WERI-Rb-1 (cell line): ENCODE measurements at regions not wholly inside any gene's neighbourhood (a gene's known extent, or its start where the extent isn't known, plus 50 kb on each side); places are given as distances from the start of the nearest gene placed in this dataset.
"Not testable (repeated sequence)": the region's sequence is repeated elsewhere in the genome, so short reads cannot be mapped to it uniquely, and the experiment has no call there.

Experiments used
- DNase-seq: peaks from one replicate; pipeline ENCODE4 v3.0.0-alpha.2; 2020
- H3K27ac ChIP-seq: fragments of 250-450 bp; sonication (Bioruptor Pico); 2 replicates; pipeline ENCODE4 v1.5.1; 2020; ENCODE audit warnings: mild to moderate bottlenecking, moderate library complexity
- H3K27me3 ChIP-seq: fragments of 250-450 bp; sonication (Bioruptor Pico); 2 replicates; pipeline ENCODE4 v1.5.1; 2021; ENCODE audit warnings: mild to moderate bottlenecking, low read depth, moderate library complexity; ENCODE audit not compliant: insufficient read depth, severe bottlenecking
- H3K36me3 ChIP-seq: fragments of 250-450 bp; sonication (Bioruptor Pico); 2 replicates; pipeline ENCODE4 v1.5.1; 2020; ENCODE audit warnings: mild to moderate bottlenecking, moderate library complexity
- H3K4me3 ChIP-seq: 2 replicates; pipeline ENCODE4 v1.5.1; 2011; ENCODE audit warnings: low read depth, mild to moderate bottlenecking, control low read depth, low read length
- H3K9me3 ChIP-seq: fragments of 250-450 bp; sonication (Bioruptor Pico); 2 replicates; pipeline ENCODE4 v1.5.1; 2021; ENCODE audit warnings: mild to moderate bottlenecking, moderate library complexity; ENCODE audit not compliant: severe bottlenecking
- TF ChIP-seq, protein P1 (sequence below): IDR thresholded peaks from 2 replicates; pipeline ENCODE4 v1.5.1; 2011; ENCODE audit warnings: low read depth, mild to moderate bottlenecking, control low read depth, inconsistent platforms, low read length

DNA sequence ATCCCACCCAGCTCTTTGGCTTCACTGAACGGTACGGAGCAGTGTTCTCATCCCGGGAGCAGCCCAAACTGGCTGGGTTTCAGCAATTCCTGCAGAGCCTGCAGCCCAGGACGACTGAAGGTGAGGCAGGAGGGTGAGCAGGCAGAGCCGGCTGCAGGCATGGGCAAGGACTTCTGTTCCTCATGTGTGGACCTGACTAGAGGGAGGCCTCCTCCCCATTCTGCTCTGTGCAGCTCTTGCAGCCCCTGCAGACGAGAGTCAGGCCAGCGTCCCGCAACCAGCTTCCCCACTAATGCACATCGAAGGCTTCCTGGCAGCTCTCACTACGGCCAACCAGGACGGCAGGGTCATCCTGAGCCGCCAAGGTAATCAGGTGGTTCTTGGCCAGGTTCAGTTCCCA lies 97.8 kb upstream of the PZP start:
- H3K9me3 ChIP-seq, H3K27ac ChIP-seq, H3K4me3 ChIP-seq, H3K36me3 ChIP-seq, DNase-seq, H3K27me3 ChIP-seq: not testable (repeated sequence)

DNA sequence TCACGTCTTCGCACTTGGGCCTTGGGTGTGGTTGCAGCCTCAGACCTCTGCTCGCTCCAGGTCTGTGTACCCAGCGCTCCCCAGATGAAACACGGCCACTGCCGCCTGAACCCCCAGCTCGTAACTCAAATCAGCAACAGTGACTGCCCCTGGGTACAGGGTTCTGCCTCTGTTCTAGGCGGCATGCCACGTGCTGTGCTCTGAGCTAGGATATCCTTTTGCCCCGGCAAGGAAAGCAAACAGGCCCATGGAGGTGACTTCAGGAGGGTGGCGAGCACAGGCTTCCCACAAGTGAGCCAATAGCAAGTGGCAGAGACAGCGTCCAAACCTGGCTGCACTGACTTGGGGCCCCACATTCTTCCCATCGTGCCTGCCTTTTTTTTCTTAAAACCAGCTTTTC lies 96.3 kb upstream of the PZP start:
- not testable (repeated sequence) for H3K9me3 ChIP-seq, H3K27ac ChIP-seq, DNase-seq

DNA sequence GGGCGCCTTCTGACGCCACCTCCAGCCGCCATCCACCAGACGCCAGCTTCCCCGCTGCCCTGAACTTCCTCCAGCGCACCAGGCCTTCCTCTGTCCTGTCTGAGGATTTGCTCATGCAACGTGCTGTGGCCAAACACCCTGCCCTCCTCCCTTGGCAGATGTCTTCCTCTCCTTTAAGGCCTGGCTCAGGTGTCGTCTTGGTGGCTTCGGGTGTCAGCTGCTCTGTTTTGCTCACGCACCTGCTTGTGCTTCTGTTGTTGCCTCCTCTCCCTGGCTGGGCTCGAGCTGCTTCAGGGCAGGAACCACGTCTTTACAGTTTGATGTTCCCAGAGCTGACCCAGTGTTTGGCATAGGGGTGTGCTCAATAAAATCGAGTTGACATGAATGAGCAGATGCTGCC lies 87.7 kb upstream of the PZP start:
- H3K9me3 ChIP-seq, H3K4me3 ChIP-seq, H3K36me3 ChIP-seq, H3K27ac ChIP-seq, H3K27me3 ChIP-seq, DNase-seq: not testable (repeated sequence)

More for the DNA sequence above, 96.3 kb upstream of the PZP start:
- H3K4me3 ChIP-seq, H3K27me3 ChIP-seq, H3K36me3 ChIP-seq: not testable (repeated sequence)

DNA sequence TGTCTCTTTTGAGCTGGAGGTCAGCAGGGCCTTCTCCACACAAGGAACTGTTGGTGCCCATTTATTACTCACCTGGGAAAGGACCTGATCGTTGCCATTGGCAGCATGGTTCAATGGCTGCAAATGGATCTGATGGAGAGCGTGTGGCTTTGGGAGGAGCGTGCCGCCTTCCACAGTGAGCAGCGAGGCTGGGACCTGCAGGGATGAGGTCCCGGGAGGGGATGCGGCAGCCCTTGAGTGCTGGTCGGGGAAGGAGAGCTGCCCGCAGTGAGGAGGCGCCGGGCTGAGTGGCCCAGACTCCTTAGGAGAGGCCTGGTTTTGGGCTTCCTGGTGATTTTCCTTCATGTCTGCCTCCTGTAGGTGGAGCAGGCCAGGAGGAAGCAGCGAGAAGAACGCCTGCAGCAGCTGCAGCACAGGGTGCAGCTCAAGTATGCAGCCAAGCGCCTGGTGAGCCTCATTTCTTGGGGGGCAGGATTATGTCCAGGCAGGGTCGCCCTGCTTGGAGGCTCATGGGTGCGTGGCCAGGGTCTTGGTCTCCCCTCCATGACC lies 86.0 kb upstream of the PZP start:
- H3K27me3 ChIP-seq, H3K36me3 ChIP-seq, DNase-seq, H3K9me3 ChIP-seq, H3K4me3 ChIP-seq, H3K27ac ChIP-seq: not testable (repeated sequence)

DNA sequence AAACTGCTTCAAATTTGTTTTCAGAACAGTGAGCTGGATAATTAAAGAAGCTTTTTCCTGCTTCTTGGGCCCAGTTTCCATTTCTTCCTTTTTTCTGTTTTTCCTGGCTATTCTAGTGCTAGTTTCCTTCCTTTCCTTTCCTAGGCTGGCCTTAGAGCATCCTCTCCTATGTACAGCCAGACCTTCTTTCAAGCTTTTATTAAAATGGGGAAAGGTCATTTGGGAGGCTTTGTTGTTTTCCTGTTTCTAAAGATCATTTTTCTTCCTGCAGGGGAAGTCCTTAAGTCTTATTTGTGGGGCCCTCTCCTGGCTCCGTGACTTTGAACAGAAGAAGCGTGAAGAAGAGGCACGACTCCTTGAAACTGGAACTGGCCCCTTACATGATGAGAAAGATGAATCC lies 85.2 kb upstream of the PZP start:
- H3K27ac ChIP-seq, H3K4me3 ChIP-seq, DNase-seq: not testable (repeated sequence)

DNA sequence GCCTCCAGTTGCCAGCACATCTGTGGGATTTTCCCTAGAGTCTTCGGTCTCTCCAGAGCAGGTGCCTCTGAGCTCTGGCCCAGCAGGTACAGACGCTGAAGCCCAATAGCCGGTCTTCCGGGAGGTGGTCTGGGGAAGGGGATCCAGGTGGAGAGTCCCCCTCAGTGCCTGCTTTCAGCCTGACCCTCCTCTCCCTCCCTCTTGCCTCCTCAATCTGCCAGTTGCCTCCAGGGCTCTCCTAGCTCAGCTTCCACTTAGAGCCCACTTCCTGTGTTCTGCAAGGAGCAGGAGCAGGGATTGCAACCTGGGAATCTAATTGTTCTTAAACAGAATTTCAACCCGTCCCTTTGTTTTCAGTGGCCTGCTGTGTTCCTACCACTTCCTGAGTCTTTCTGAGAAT lies 81.8 kb upstream of the PZP start:
- H3K36me3 ChIP-seq, H3K27ac ChIP-seq, H3K4me3 ChIP-seq, H3K27me3 ChIP-seq, DNase-seq, H3K9me3 ChIP-seq: not testable (repeated sequence)

More for the DNA sequence above, 85.2 kb upstream of the PZP start:
- H3K36me3 ChIP-seq, H3K9me3 ChIP-seq, H3K27me3 ChIP-seq: not testable (repeated sequence)

DNA sequence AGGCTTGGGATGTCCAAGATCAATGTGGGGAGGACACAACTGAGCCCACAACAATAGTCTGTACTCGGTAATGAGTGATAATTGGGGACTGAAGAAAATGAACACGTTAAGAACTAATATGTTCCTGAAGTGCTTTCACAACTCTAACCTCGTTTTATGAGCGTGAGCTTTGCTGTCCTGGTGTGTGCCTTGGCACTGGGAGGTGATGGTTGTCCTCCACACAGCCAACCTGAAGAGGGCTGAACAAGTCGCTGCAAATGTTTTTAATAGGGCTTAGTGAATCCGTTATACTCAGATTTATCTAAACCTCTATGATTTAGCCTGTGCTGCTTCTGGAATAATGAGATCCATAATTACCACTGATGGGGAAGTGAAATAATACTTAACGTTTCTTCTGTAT lies 76.5 kb upstream of the PZP start:
- not testable (repeated sequence) for H3K36me3 ChIP-seq, DNase-seq, H3K27ac ChIP-seq, H3K27me3 ChIP-seq, H3K4me3 ChIP-seq, H3K9me3 ChIP-seq

DNA sequence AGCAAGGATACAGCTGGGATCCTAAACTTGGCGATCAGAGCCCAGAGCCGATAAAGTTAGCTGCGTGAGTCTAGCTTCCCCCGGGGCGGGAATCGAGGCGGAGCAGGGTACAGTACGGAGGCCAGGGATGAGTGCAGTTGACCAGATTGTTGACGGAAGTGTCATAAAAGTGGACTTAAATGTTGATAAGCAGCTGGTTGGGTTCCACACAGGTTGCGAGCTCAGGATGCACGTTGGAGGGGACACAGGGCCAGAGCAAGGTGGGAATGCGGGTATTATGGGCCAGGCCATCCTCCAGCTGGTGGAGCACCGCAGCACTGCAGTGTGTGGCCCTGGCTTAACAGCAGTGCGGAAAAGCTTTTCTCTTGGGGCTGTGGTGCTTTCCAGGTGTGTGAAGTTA lies 76.0 kb upstream of the PZP start:
- not testable (repeated sequence) for H3K9me3 ChIP-seq, H3K27me3 ChIP-seq, H3K36me3 ChIP-seq, H3K27ac ChIP-seq
- peak; percentile 47 for DNase-seq
- peak overlapping the region; percentile 47 for H3K4me3 ChIP-seq

DNA sequence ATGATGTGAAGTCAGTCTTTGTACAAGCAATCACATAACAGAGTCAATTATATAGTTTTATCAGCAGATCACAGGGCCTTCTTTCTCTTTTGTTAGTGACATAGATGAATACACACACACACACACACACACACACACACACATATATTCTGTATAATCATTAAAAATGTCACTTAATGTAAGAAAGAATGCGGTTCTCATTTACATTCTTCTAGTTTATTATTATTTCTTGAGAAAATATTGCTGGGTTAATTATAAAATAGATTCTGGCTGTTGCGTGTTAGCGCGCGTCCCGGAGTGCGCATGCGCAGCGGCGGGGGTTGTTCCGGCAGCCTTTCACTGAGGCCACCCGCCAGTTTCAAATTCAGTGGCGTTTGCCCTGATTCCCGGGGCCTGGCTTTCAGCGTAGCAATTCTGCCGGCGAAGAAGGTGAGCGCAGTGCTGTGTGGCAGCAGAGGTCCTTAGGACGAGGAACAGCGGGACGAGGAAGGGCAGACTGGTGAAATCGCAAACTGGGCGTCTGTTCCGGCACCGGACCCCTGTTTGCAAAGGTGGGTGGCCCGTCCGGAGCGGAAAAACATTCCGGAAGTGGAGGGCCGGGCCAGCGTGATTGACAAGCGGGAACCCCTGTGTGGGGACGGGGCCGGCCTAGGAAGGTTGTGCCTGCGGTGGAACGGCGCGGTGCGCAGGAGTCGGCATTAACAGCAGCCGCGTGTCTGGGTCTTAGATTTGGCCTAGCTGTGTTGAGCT lies 75.3 kb upstream of the PZP start:
- H3K9me3 ChIP-seq, H3K27me3 ChIP-seq, H3K36me3 ChIP-seq: not testable (repeated sequence)
- H3K27ac ChIP-seq, result peak overlapping the region; percentile 80
- DNase-seq, result peak; percentile 85
- H3K4me3 ChIP-seq, result peak overlapping the region; percentile 47

DNA sequence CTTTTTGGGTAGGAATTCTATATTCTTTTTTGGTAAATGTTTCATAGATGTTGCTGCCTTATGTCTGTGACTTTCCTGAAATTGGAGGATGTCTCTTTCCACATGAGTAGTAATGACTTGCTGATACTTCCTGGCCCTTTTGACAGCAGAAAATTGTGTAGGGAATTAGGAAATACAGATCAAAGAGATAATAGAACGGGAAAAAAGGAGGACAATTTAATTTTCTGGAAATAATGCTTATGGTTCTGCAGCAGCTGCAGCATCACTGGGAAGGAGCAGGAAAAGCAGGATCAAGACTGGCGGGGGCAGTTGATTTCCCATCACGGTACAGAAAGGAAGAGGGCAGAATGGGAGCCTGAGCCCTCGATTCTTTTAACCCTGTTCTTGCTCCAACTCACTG lies 68.8 kb upstream of the PZP start:
- H3K27ac ChIP-seq, result no peak overlapping the region
- no peaks in the 10 kb centered on the region for H3K9me3 ChIP-seq
- no peaks in the 10 kb centered on the region for H3K27me3 ChIP-seq
- H3K36me3 ChIP-seq, result no peaks in the 10 kb centered on the region
- TF ChIP-seq, protein P1, sequence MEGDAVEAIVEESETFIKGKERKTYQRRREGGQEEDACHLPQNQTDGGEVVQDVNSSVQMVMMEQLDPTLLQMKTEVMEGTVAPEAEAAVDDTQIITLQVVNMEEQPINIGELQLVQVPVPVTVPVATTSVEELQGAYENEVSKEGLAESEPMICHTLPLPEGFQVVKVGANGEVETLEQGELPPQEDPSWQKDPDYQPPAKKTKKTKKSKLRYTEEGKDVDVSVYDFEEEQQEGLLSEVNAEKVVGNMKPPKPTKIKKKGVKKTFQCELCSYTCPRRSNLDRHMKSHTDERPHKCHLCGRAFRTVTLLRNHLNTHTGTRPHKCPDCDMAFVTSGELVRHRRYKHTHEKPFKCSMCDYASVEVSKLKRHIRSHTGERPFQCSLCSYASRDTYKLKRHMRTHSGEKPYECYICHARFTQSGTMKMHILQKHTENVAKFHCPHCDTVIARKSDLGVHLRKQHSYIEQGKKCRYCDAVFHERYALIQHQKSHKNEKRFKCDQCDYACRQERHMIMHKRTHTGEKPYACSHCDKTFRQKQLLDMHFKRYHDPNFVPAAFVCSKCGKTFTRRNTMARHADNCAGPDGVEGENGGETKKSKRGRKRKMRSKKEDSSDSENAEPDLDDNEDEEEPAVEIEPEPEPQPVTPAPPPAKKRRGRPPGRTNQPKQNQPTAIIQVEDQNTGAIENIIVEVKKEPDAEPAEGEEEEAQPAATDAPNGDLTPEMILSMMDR, result no peak
- no peak overlapping the region for H3K4me3 ChIP-seq
- DNase-seq, result no peak
